Activated CD8-positive, alpha-beta T cell treated with anti-CD3 and anti-CD28 coated beads for 36 hours (primary cell): ENCODE measurements at regions not wholly inside any gene's neighbourhood (a gene's known extent, or its start where the extent isn't known, plus 50 kb on each side); places are given as distances from the start of the nearest gene placed in this dataset.
"Not testable (repeated sequence)": the region's sequence is repeated elsewhere in the genome, so short reads cannot be mapped to it uniquely, and the experiment has no call there.

ENCODE experiments used
- ATAC-seq: fragments of 200-7000 bp; cut with Tn5 transposase; one replicate; pipeline ENCODE4 v1.10.0; 2021; ENCODE audit warnings: mild to moderate bottlenecking, moderate library complexity
- CTCF ChIA-PET: fragments of 350-600 bp; sonication (Branson Sonifier 250); formaldehyde crosslinking; loops from one replicate; lab custom pipeline; 2021; ENCODE audit warnings: antibody characterized with exemption; lab: Charles Lee
- POLR2A ChIA-PET: fragments of 350-600 bp; sonication (Branson Sonifier 250); formaldehyde crosslinking; loops from one replicate; lab custom pipeline; 2021; ENCODE audit warnings: antibody characterized with exemption; lab: Charles Lee
- DNase-seq: peaks from one replicate; pipeline ENCODE4 v3.0.0-alpha.2; 2020
- H3K27ac Mint-ChIP-seq: one replicate; pipeline ENCODE4 v1.8.0; 2021; ENCODE audit warnings: mild to moderate bottlenecking, mixed read lengths
- H3K27me3 Mint-ChIP-seq: one replicate; pipeline ENCODE4 v1.8.0; 2021; ENCODE audit warnings: mixed read lengths
- H3K36me3 Mint-ChIP-seq: one replicate; pipeline ENCODE4 v1.8.0; 2021; ENCODE audit warnings: low read depth, mixed read lengths
- H3K4me1 Mint-ChIP-seq: one replicate; pipeline ENCODE4 v1.8.0; 2021; ENCODE audit warnings: low read depth, mixed read lengths
- H3K4me3 Mint-ChIP-seq: one replicate; pipeline ENCODE4 v1.8.0; 2021; ENCODE audit warnings: mild to moderate bottlenecking, moderate library complexity, mixed read lengths
- H3K9me3 Mint-ChIP-seq: one replicate; pipeline ENCODE4 v1.8.0; 2021; ENCODE audit warnings: mixed read lengths
- intact Hi-C: fragments of 100-400 bp; cut with micrococcal nuclease; formaldehyde crosslinking; loops from one replicate; pipeline ENCODE4 v1.10.0; 2022
- TF ChIP-seq, protein P1 (sequence below): fragments of 200-600 bp; IDR thresholded peaks from one replicate; pipeline ENCODE4 v1.8.0; 2022; ENCODE audit warnings: antibody characterized with exemption, mild to moderate bottlenecking

DNA sequence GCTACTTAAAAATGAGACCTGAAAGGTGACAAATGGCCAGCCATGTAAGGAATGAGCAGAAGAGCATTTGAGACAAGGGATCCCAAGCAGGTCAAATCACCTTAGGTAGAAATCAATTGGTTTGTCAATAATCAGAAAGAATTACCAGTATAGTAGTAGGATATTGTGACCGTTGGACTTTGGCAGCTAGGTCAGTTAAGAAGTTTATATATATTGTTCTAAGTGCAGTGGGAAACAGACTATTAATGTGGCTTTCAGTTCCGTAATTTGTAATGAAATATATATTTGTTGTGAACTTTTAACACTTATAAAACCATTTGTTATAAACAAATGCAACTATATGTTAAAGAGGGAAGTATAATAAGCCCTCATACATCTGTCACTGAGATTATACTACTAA is 807.9 kb upstream of the SPRY2 start:
- no peaks in the 10 kb centered on the region for H3K27me3 Mint-ChIP-seq
- CTCF ChIA-PET = no interaction called here
- no peak for DNase-seq
- ATAC-seq = no peak
- no peak overlapping the region for H3K4me3 Mint-ChIP-seq
- no peaks in the 10 kb centered on the region for H3K4me1 Mint-ChIP-seq
- TF ChIP-seq, protein P1, sequence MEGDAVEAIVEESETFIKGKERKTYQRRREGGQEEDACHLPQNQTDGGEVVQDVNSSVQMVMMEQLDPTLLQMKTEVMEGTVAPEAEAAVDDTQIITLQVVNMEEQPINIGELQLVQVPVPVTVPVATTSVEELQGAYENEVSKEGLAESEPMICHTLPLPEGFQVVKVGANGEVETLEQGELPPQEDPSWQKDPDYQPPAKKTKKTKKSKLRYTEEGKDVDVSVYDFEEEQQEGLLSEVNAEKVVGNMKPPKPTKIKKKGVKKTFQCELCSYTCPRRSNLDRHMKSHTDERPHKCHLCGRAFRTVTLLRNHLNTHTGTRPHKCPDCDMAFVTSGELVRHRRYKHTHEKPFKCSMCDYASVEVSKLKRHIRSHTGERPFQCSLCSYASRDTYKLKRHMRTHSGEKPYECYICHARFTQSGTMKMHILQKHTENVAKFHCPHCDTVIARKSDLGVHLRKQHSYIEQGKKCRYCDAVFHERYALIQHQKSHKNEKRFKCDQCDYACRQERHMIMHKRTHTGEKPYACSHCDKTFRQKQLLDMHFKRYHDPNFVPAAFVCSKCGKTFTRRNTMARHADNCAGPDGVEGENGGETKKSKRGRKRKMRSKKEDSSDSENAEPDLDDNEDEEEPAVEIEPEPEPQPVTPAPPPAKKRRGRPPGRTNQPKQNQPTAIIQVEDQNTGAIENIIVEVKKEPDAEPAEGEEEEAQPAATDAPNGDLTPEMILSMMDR = no peak
- no peak overlapping the region for H3K27ac Mint-ChIP-seq
- intact Hi-C loops = no loop called here
- POLR2A ChIA-PET = no interaction called here
- no peaks in the 10 kb centered on the region for H3K36me3 Mint-ChIP-seq
- H3K9me3 Mint-ChIP-seq = peaks cover 6% of the 10 kb centered on the region

DNA sequence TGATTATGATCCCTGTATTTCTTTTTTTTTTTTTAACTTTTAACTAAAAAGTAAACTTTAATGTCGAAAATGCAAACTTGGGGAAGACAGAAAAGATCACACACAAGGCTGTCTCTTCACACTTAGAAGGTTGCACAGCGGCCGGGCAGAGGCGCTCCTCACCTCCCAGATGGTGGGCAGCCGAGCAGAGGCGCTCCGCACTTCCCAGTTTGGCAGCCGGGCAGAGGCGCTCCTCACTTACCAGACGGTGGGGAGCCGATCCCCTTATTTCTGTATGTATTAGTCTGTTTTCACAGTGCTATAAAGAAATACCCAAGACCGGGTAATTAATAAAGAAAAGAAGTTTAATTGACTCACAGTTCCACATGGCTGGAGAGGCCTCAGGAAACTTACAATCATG is 805.6 kb upstream of the SPRY2 start:
- intact Hi-C loops, H3K27me3 Mint-ChIP-seq, H3K9me3 Mint-ChIP-seq, H3K27ac Mint-ChIP-seq, H3K4me1 Mint-ChIP-seq, POLR2A ChIA-PET, H3K4me3 Mint-ChIP-seq, CTCF ChIA-PET, DNase-seq, ATAC-seq, H3K36me3 Mint-ChIP-seq: not testable (repeated sequence)

DNA sequence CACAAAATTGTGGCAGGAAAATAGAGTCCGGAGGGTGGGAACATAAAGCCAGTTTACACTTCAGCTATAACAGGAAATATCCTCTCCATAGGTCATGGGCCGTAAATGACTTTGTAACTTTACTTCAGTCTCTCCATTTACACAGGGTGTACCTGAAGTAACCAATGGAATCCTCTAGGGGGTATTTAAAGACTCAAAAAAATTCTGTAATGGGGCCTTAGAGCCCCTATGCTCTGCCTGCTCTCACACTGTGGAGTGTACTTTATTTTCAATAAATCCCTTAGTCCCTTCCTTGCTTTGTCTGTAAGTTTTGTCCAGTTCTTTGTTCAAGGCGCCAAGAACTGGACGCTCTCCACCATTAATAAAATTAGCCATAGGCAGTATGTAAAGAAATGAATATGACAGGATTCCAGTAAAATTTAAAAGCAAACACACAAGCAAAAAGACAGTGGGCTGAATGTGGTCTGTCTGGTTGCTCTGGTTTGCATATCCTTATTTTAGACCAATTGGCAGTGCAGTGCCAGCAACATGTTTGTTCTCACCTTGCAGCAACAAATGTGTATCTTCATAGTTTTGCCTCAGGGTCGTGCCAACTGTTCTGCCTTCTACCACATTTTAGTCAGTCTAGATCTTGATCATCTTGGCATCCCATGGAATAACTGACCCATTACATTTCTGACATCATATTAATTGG is 801.5 kb upstream of the SPRY2 start:
- Mint-ChIP-seq H3K27me3 (no peaks in the 10 kb centered on the region), H3K27ac (no peak overlapping the region), H3K4me3 (no peak overlapping the region), H3K4me1 (no peaks in the 10 kb centered on the region), H3K9me3 (peaks cover 4% of the 10 kb centered on the region), H3K36me3 (no peaks in the 10 kb centered on the region)
- CTCF ChIA-PET = no interaction called here
- TF ChIP-seq, protein P1 = no peak
- intact Hi-C loops = no loop called here
- DNase-seq (no peak), ATAC-seq (no peak)
- POLR2A ChIA-PET = no interaction called here

DNA sequence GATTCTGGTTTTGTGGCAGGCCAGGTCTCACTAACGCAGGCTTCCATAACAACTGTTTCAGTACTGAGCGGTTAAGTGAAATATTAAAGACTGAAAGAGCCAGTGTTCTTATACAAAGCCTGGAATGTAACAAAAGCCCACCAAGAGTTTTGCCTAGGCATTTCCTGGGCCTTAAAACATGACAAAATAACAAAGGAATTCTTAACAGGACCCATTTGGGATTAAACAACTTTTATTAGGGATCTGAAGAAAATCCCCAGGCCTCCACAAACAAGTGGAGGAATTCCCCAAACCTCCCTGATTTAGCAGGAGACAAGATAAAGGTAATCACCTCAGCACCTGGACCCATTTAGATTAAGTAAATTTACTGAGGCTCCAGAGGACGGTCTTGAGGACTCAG is 799.7 kb upstream of the SPRY2 start:
- TF ChIP-seq, protein P1 = no peak
- ATAC-seq (no peak), DNase-seq (no peak)
- H3K9me3 Mint-ChIP-seq = peaks cover 2% of the 10 kb centered on the region
- H3K27me3 Mint-ChIP-seq = no peaks in the 10 kb centered on the region
- intact Hi-C loops = no loop called here
- no peak overlapping the region for H3K27ac Mint-ChIP-seq
- H3K36me3 Mint-ChIP-seq = no peaks in the 10 kb centered on the region
- no peak overlapping the region for H3K4me3 Mint-ChIP-seq
- ChIA-PET CTCF (no interaction called here), POLR2A (no interaction called here)
- H3K4me1 Mint-ChIP-seq = no peaks in the 10 kb centered on the region

DNA sequence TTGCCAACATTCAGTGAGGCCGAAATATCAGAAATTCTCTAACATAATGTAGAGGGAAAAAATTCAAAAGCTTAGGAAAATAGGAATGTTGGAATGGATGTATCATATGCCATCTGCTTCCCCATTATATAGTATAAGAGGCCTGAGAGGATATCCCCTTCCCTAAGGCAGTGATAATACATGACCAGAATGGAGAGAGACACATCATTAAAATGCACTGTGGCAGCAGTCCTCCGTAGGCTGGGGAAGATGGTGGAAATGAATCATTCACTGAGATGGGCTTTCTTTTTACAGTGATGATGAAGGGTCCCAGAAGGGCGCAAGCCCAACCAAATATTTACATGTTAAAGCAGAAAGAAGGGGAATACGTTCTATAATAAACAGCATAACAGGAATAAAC is 799.1 kb upstream of the SPRY2 start:
- ChIA-PET POLR2A (no interaction called here), CTCF (no interaction called here)
- TF ChIP-seq, protein P1 = no peak
- Mint-ChIP-seq H3K27me3 (no peaks in the 10 kb centered on the region), H3K27ac (no peak overlapping the region), H3K4me1 (no peaks in the 10 kb centered on the region), H3K9me3 (peaks cover 2% of the 10 kb centered on the region), H3K36me3 (no peaks in the 10 kb centered on the region), H3K4me3 (no peak overlapping the region)
- ATAC-seq (no peak), DNase-seq (no peak)
- intact Hi-C loops = no loop called here
